Endothelial cell (in vitro differentiated cells): ENCODE measurements at regions not wholly inside any gene's neighbourhood (a gene's known extent, or its start where the extent isn't known, plus 50 kb on each side); places are given as distances from the start of the nearest gene placed in this dataset.

Experiments
- DNase-seq: peaks from one replicate; pipeline ENCODE4 v3.0.0; 2021; ENCODE audit warnings: low spot score
- H3K27ac Mint-ChIP-seq: one replicate; pipeline ENCODE4 v1.8.0; 2021; ENCODE audit warnings: mixed read lengths, inconsistent platforms; ENCODE audit not compliant: unreplicated experiment
- H3K27me3 Mint-ChIP-seq: one replicate; pipeline ENCODE4 v1.8.0; 2021; ENCODE audit warnings: mild to moderate bottlenecking, moderate library complexity, mixed read lengths, inconsistent platforms; ENCODE audit not compliant: unreplicated experiment
- H3K36me3 Mint-ChIP-seq: one replicate; pipeline ENCODE4 v1.8.0; 2021; ENCODE audit warnings: mild to moderate bottlenecking, low read depth, mixed read lengths, inconsistent platforms; ENCODE audit not compliant: unreplicated experiment
- H3K4me1 Mint-ChIP-seq: one replicate; pipeline ENCODE4 v1.8.0; 2021; ENCODE audit warnings: mild to moderate bottlenecking, mixed read lengths, inconsistent platforms; ENCODE audit not compliant: unreplicated experiment
- H3K4me3 Mint-ChIP-seq: one replicate; pipeline ENCODE4 v1.8.0; 2021; ENCODE audit warnings: mild to moderate bottlenecking, mixed read lengths, inconsistent platforms; ENCODE audit not compliant: unreplicated experiment
- H3K9me3 Mint-ChIP-seq: one replicate; pipeline ENCODE4 v1.8.0; 2021; ENCODE audit warnings: mixed read lengths, inconsistent platforms; ENCODE audit not compliant: unreplicated experiment
- TF ChIP-seq, protein P1 (sequence below): fragments of 200-600 bp; sonication (generic); IDR thresholded peaks from one replicate; pipeline ENCODE4 v1.5.0; 2021; ENCODE audit warnings: antibody characterized with exemption; ENCODE audit not compliant: unreplicated experiment

DNA sequence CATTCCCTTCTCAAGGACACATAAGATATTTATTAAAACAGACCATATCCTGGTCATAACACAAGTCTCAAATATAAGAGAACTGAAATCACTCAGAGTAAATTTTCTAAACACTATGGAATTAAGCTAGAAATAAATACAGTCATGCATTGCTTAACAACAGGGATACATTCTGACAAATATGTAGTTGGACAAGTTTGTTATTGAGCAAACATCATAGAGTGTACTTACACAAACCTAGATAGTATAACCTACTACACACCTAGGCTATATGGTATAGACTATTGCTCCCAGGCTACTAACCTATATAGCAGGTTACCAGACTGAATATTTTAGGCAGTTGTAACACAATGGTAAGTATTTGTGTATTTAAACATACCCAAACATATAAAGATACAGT, 104.0 kb downstream of the MIS18A start:
- Mint-ChIP-seq H3K4me1 (no peaks in the 10 kb centered on the region), H3K27me3 (no peaks in the 10 kb centered on the region), H3K27ac (no peak overlapping the region), H3K36me3 (no peaks in the 10 kb centered on the region), H3K9me3 (no peaks in the 10 kb centered on the region), H3K4me3 (no peak overlapping the region)
- no peak for DNase-seq
- TF ChIP-seq, protein P1, sequence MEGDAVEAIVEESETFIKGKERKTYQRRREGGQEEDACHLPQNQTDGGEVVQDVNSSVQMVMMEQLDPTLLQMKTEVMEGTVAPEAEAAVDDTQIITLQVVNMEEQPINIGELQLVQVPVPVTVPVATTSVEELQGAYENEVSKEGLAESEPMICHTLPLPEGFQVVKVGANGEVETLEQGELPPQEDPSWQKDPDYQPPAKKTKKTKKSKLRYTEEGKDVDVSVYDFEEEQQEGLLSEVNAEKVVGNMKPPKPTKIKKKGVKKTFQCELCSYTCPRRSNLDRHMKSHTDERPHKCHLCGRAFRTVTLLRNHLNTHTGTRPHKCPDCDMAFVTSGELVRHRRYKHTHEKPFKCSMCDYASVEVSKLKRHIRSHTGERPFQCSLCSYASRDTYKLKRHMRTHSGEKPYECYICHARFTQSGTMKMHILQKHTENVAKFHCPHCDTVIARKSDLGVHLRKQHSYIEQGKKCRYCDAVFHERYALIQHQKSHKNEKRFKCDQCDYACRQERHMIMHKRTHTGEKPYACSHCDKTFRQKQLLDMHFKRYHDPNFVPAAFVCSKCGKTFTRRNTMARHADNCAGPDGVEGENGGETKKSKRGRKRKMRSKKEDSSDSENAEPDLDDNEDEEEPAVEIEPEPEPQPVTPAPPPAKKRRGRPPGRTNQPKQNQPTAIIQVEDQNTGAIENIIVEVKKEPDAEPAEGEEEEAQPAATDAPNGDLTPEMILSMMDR, result no peak

DNA sequence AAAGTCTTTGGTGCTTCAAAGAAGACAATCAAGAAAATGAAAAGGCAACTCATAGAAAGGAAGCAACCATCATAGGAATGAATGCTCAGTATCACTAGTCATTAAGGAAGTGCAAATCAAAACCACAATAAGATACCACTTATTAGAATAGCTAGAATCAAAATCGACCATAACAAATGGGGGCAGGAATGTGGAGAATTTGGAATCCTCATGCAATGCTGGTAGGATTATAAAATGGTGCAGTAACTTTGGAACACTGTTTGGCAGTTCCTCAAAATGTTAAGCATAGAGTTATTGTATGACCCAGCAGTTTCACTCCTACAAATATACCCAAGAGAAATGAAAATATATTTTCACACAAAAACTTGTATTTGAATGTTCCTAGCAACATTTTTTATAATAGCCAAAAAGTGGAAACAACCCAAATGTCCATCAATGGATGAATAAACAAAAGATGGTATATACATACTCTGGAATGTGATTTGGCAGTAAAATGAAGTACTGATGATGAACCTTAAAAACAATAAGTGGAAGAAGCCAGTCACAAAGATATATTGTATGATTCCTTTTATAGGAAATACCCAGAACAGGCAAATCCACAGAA, 105.6 kb downstream of the MIS18A start:
- Mint-ChIP-seq H3K36me3 (no peaks in the 10 kb centered on the region), H3K27me3 (no peaks in the 10 kb centered on the region), H3K9me3 (no peaks in the 10 kb centered on the region), H3K4me1 (peaks cover 5% of the 10 kb centered on the region), H3K27ac (no peak overlapping the region), H3K4me3 (no peak overlapping the region)
- DNase-seq, result no peak
- TF ChIP-seq, protein P1, result no peak

DNA sequence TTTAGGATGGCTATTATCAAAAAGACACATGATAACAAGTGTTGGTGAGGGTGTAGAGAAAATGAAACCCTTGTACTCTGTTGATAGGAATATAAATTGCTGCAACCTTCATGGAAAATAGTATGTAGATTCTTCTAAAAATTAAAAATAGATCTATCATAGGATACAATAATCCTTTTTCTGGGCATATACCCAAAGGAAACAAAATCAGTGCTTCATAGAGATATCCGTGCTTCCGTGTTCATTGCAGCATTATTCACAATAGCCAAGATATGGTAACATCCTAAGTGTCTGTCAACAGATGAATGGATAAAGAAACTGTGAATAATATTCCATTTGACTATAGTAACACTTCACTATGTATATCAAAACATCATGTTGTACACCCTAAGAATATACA, 106.7 kb downstream of the MIS18A start:
- no peaks in the 10 kb centered on the region for H3K9me3 Mint-ChIP-seq
- TF ChIP-seq, protein P1, result no peak
- H3K27ac Mint-ChIP-seq, result no peak overlapping the region
- peaks cover 5% of the 10 kb centered on the region for H3K4me1 Mint-ChIP-seq
- H3K4me3 Mint-ChIP-seq, result no peak overlapping the region
- no peaks in the 10 kb centered on the region for H3K27me3 Mint-ChIP-seq
- DNase-seq, result no peak
- H3K36me3 Mint-ChIP-seq, result no peaks in the 10 kb centered on the region

DNA sequence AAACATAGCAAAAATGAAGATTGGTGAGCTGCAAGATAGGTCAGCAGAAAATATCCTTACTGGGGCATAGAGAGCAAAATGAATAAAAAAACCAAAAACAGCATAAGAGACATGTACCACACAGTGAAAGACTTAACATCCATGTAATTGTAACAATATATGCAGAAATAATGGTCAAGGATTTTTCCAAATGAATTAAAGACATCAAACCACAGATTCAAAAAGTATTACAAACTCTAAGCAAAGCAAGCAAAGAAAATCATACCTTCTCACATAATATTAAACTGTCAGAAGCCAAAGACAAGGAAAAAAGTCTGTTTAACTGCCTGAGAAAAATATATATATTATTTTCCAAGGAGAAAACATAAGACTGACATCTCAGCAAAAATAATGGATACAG, 111.3 kb downstream of the MIS18A start:
- Mint-ChIP-seq H3K36me3 (no peaks in the 10 kb centered on the region), H3K27me3 (no peaks in the 10 kb centered on the region), H3K9me3 (peaks cover 5% of the 10 kb centered on the region), H3K4me1 (peaks cover 5% of the 10 kb centered on the region), H3K27ac (no peak overlapping the region), H3K4me3 (no peak overlapping the region)
- no peak for DNase-seq
- TF ChIP-seq, protein P1, result no peak

DNA sequence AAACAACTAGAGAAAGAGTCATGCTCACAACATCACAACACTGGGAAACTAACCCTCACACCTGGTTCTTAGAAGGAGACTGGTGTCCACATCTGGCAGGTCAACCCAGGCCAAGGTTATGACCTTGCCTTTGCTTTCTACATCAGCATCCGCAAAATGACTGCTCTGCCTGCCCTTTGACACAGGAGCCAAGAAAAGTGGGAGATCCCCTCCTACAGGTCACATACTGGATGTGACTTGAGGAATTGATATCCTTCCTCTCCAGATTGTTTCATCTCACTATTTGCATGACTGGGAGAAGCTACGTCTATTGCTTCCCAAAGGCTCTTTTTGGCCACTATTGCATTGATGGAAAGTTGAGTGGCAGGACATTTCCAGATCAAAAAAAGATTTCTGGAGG, 115.5 kb downstream of the MIS18A start:
- no peaks in the 10 kb centered on the region for H3K27me3 Mint-ChIP-seq
- H3K9me3 Mint-ChIP-seq, result peaks cover 5% of the 10 kb centered on the region
- no peak for DNase-seq
- peaks cover 6% of the 10 kb centered on the region for H3K4me1 Mint-ChIP-seq
- no peaks in the 10 kb centered on the region for H3K36me3 Mint-ChIP-seq
- no peak overlapping the region for H3K4me3 Mint-ChIP-seq
- no peak overlapping the region for H3K27ac Mint-ChIP-seq
- TF ChIP-seq, protein P1, result no peak
